Liver (tissue), 8 donors: ENCODE measurements at regions not wholly inside any gene's neighbourhood (a gene's known extent, or its start where the extent isn't known, plus 50 kb on each side); places are given as distances from the start of the nearest gene placed in this dataset.
A peak's percentile ranks its signal among the peaks of the same experiment; 100 is the strongest.
"Not testable (repeated sequence)": the region's sequence is repeated elsewhere in the genome, so short reads cannot be mapped to it uniquely, and the experiment has no call there.

Source experiments
- DNase-seq: peaks from one replicate; pipeline ENCODE4 v3.0.0-alpha.2; 2017; ENCODE audit warnings: low spot score
- H3K27ac ChIP-seq, 2 donors: one replicate each; pipeline ENCODE4 v1.7.0; 2013; ENCODE audit warnings: inconsistent platforms in 2 of 2, low read length in 2 of 2, control low read depth in 1 of 2, low read depth in 1 of 2, mild to moderate bottlenecking in 1 of 2
- H3K27me3 ChIP-seq, 4 donors: one replicate each; pipeline versions ENCODE4 v1.6.1 to v1.7.0; 2013; ENCODE audit warnings: low read length in 3 of 4, inconsistent platforms in 1 of 4, mild to moderate bottlenecking in 1 of 4, moderate library complexity in 1 of 4; ENCODE audit not compliant: control insufficient read depth in 4 of 4, insufficient read depth in 4 of 4
- H3K36me3 ChIP-seq, 4 donors: one replicate each; pipeline versions ENCODE4 v1.6.1 to v1.7.0; 2013; ENCODE audit warnings: low read length in 3 of 4, mild to moderate bottlenecking in 3 of 4, low read depth in 1 of 4, moderate library complexity in 1 of 4; ENCODE audit not compliant: control insufficient read depth in 4 of 4, insufficient read depth in 3 of 4
- H3K4me1 ChIP-seq, 4 donors: one replicate each; pipeline versions ENCODE4 v1.6.1 to v1.7.0; 2013; ENCODE audit warnings: low read length in 3 of 4, mild to moderate bottlenecking in 3 of 4, moderate library complexity in 1 of 4; ENCODE audit not compliant: control insufficient read depth in 4 of 4, insufficient read depth in 4 of 4
- H3K4me3 ChIP-seq, 3 donors: one replicate each; pipeline versions ENCODE4 v1.6.1 to v1.7.0; 2013; ENCODE audit warnings: low read length in 3 of 3, control low read depth in 1 of 3, low read depth in 1 of 3, mild to moderate bottlenecking in 1 of 3
- H3K9ac ChIP-seq, 2 donors: one replicate each; pipeline ENCODE4 v1.7.0; 2013; ENCODE audit warnings: low read length in 2 of 2, mild to moderate bottlenecking in 2 of 2, moderate library complexity in 2 of 2, control low read depth in 1 of 2, low read depth in 1 of 2
- H3K9me3 ChIP-seq, 4 donors: one replicate each; pipeline versions ENCODE4 v1.6.1 to v1.7.0; 2013; ENCODE audit warnings: low read length in 3 of 4; ENCODE audit not compliant: control insufficient read depth in 4 of 4
- CTCF ChIP-seq: fragments of 150-350 bp; IDR thresholded peaks from 2 replicates; pipeline ENCODE4 v1.5.1; 2017; ENCODE audit warnings: improper control_type of control experiment, low read depth, low read length; ENCODE audit not compliant: missing input control
- FOXA1 ChIP-seq: IDR thresholded peaks from 2 replicates; pipeline ENCODE4 v1.6.1; 2016; ENCODE audit warnings: antibody characterized with exemption
- GABPA ChIP-seq, 2 donors: IDR thresholded peaks in 1 of 2; conservative IDR thresholded peaks in 1 of 2; 2 replicates each; pipeline ENCODE4 v1.6.1; 2016; ENCODE audit warnings: antibody characterized with exemption in 2 of 2, mild to moderate bottlenecking in 1 of 2, moderate library complexity in 1 of 2
- HNF4A ChIP-seq, 2 donors: conservative IDR thresholded peaks; 2 replicates each; pipeline ENCODE4 v1.6.1; 2016; ENCODE audit warnings: antibody characterized with exemption in 2 of 2, mild to moderate bottlenecking in 2 of 2
- JUND ChIP-seq, 2 donors: IDR thresholded peaks; 2 replicates each; pipeline ENCODE4 v1.6.1; 2016; ENCODE audit warnings: antibody characterized with exemption in 2 of 2
- RAD21 ChIP-seq, 2 donors: IDR thresholded peaks; 2 replicates each; pipeline ENCODE4 v1.6.1; 2016; ENCODE audit warnings: antibody characterized with exemption in 2 of 2, mild to moderate bottlenecking in 2 of 2
- REST ChIP-seq: IDR thresholded peaks from 2 replicates; pipeline ENCODE4 v1.6.1; 2016; ENCODE audit warnings: antibody characterized with exemption, mild to moderate bottlenecking
- SP1 ChIP-seq: IDR thresholded peaks from 2 replicates; pipeline ENCODE4 v1.6.1; 2018; ENCODE audit warnings: antibody characterized with exemption, mild to moderate bottlenecking
- WGBS: extraction: QIAGEN DNeasy Blood & Tissue Kit; methylation state at CpG from one replicate; pipeline ENCODE4 v1.1.7; 2013; 5-methylcytosine and 5-hydroxymethylcytosine counted together
- donor health status: healthy.
- donor health status: healthy.
- donor health status: healthy.
- donor health status: healthy.
- donor health status: healthy.

GRCh38 chr6:86070151-86070550, 427.5 kb upstream of the SYNCRIP start (continued):
- TF ChIP-seq CTCF (no peak), GABPA (IDR thresholded peaks at IDR 0.05 in 1 of 2, conservative IDR thresholded peaks at IDR 0.05 in 1 of 2) (no peak), FOXA1 (no peak), SP1 (no peak), RAD21 (IDR thresholded peaks at IDR 0.05) (no peak)

GRCh38 chr6:86065002-86065401, 422.3 kb upstream of the SYNCRIP start:
- H3K36me3 ChIP-seq, H3K27ac ChIP-seq, H3K4me1 ChIP-seq, H3K4me3 ChIP-seq, H3K9me3 ChIP-seq, H3K27me3 ChIP-seq, DNase-seq, H3K9ac ChIP-seq: not testable (repeated sequence)
- 88% methylated on average over 3 of the region's 3 CpGs for WGBS

GRCh38 chr6:86057293-86057980, 414.8 kb upstream of the SYNCRIP start:
- H3K9me3 ChIP-seq, H3K36me3 ChIP-seq, H3K27me3 ChIP-seq, H3K4me1 ChIP-seq, H3K4me3 ChIP-seq, H3K27ac ChIP-seq, DNase-seq, H3K9ac ChIP-seq: not testable (repeated sequence)
- WGBS, result 78% methylated on average over 18 of the region's 18 CpGs

- no peak overlapping the region for H3K4me3 ChIP-seq
- DNase-seq, result no peak
Observed at GRCh38 chr6:86045038-86045437, 402.4 kb upstream of the SYNCRIP start.

More at GRCh38 chr6:86045038-86045437, 402.4 kb upstream of the SYNCRIP start:
- TF ChIP-seq REST (no peak), HNF4A (conservative IDR thresholded peaks at IDR 0.05) (peak; percentile 40 to 47), CTCF (no peak), SP1 (peak; percentile 8), JUND (IDR thresholded peaks at IDR 0.05) (no peak)
- Histone ChIP-seq H3K9me3 (no peaks in the 10 kb centered on the region), H3K27ac (no peak overlapping the region), H3K36me3 (no peaks in the 10 kb centered on the region), H3K9ac (no peak overlapping the region), H3K27me3 (no peaks in the 10 kb centered on the region), H3K4me1 (peaks cover 0 to 5% (median 4%) of the 10 kb centered on the region in 4 donors)
